COLO668 (cell line): ENCODE measurements at regions not wholly inside any gene's neighbourhood (a gene's known extent, or its start where the extent isn't known, plus 50 kb on each side); places are given as distances from the start of the nearest gene placed in this dataset.
"Not testable (repeated sequence)": the region's sequence is repeated elsewhere in the genome, so short reads cannot be mapped to it uniquely, and the experiment has no call there.

ENCODE experiments used
- DNase-seq: peaks from one replicate; lab custom pipeline; 2025; ENCODE audit not compliant: unreplicated experiment; lab: John Stamatoyannopoulos, UW

DNA sequence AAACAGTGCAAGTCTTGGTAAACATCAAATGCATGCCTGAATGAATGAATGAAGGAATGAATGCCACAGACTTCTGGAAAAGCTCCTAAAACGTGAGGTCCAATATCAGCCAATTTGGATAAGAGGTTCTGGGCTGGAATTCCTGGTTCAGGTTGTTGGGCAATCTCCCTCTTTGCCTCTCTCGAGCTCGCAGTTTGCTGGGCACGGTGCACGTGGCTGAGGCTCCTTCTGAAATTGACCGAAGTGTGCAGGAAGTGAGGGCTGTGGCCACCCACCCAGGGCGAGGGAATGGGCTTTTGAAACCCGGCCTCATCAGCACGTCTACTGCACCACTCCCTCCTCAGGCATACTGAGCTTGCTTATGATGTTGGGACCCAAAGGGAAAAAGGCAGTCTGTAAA is 288.8 kb upstream of the HS6ST1 start:
- DNase-seq: no peak

DNA sequence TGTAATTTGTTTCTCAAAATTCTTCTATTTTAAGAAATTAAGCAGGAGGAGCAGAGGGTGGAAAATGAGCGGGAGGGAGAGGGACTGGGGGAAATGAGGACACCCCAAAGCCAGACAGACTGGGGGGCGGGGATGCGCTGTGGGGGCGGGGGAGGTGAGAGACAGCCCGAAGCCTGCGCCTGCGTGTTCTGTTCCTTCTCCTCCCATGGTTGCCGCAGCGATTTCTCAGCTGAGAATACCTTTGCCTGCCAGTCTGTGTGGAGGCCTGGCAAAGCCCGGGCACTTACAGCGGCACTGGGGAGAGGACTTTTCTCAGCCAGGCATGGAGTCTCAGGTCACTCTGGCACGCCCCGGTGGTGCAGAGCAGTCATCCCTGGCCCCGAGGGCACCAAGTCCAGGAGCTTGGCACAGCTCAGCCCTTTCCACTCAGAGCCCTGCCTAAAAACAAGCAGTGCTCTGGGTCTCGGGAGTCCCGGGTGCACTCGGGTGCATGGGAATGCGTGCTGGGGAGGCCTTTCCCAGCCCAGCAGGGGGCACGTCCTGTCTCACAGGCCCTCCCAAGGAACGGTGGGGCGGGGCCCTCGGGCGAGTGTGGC is 289.3 kb upstream of the HS6ST1 start:
- no peak for DNase-seq

DNA sequence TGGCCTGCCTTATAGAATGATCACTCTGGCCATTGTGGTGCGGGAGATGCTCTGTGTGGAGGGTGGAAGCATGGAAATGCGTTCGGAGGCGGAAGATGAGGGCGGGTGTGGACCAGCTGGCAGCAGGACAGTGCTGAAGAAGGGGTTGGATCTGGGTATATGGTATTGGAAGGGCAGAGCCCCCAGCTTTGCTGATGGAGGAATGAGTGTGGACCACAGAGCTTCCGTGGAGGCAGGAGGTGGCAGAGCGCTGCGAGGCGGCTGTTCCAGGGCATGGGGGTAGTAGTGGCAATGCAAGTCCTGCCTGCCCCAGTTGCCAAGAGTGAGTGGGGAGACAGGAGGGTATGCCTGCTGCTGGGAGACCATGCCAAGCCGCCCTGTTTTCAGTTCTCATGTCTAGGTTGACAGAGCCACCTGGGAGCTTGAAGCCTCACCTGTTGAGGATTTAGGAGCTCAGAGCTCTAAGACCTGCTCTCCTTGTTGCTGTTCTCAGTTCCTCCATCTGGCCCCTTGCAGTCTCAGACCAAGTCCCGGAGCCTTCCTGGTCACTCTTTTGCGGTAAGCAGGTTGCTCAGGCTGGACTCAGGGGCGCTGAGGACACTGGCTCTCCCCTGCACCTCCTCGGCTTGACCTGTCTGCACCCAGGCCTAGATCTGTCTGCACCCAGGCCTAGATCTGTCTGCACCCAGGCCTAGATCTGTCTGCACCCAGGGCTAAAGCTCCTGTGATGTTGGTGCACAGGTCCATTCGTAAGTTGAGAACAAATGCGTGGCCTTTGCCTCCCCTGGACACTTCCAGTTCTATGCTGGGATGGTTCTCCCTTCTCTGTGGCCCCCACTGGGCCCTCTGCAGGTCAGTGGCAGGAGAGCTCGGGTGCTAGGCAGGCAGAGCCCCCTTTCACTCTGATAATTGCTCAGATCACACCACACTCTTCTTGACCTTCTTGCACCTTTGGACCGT is 290.5 kb upstream of the HS6ST1 start:
- DNase-seq: no peak

DNA sequence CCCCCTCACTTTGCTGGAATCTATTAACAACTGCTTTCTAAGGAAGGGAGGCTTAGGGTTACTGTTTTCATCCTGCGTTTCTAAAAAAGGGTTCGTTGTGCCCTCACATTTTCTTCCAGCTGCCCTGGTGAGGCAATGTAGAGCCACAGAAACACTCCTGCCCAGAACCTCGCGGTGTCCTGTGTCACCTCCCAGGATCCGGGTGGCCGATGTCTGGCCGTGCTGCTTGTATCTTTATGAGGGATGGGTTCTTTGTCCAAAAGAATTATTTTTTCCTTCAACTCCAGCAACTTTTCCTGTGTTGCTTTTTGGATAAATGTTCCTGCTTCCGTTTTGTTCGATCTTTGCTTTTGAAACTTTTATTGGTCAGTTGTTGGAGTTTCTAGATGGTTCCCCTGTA is 291.8 kb upstream of the HS6ST1 start:
- DNase-seq: no peak

DNA sequence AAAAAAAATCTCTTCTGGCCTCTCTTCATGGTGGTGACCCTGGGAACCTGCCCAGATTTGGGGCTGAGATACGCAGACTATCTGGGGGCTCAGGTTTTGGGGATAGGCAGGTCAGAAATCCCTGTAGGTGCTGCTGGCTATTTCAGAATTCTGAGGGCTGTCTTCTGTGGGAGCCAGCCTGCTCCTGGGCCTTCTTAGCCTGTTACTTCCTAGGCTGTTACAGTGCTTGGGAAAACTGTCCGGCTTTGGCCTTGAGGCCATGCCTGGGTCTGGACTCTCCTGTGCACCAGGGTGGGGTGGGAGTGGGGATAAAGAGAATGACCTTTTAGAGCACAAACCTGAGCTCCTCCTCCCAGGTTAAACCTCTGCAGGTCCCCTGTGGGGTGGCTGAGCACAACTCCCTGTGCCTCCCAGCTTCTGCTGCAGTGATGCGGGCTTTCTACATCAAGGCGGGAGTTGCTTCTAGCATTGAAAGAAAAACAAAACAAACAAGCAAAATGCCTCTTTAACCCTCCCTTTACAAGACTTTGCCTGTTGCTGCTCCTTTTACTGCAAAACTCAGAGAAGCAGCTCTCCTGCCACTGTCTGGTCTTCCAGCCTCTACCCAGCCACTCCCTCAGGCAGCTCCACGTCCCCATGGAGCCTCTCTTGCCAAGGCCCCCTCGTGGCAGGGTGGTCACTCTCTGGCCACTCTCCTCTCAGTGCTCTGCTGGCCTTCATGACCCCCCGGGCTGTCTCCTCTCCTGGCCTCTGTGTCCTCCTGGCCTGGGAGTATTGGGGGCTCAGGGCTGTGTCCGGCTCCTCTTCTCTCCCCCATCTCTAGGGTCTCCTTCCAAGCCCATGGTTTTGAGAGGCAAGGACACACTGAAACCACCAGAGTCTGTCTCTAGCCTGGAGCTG is 293.0 kb upstream of the HS6ST1 start:
- no peak for DNase-seq

DNA sequence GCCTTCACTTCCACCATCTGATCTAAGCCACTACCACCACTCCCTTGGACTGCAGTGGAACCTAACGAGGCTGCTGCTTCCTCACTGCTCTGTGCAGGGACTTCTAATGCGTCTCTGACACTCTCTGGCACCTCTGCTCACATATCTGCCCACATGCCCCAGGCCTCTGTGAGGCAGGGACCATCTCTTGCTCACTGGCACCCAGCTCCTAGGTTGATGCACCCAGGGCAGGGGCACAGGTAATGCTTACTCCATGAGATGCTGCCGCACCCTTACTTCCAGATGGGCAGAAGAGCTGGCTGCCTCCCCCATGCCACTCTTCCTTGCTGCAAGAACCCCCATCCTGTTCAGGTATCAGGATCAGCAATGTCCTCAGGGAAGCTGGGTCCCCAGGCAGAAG is 294.0 kb upstream of the HS6ST1 start:
- no peak for DNase-seq

DNA sequence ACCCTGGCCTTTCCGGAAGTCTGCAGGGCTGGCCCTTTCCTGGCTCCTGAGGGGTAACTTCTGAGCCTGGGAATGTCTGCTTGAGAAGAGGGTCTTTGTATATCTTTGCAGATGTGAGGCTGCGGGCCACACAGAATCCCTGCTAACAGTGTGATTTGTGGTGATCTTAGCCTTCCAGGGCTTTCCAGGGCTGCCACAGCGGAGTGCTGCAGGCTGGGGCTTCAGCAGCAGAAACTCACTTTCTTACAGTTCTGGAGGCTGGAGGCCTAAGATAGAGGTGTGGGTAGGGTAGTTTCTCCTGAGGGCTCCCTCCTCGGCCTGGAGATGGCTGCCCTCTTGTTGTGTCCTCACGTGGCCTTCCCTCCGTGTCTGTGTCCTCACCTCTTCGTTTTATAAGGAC is 294.7 kb upstream of the HS6ST1 start:
- no peak for DNase-seq

DNA sequence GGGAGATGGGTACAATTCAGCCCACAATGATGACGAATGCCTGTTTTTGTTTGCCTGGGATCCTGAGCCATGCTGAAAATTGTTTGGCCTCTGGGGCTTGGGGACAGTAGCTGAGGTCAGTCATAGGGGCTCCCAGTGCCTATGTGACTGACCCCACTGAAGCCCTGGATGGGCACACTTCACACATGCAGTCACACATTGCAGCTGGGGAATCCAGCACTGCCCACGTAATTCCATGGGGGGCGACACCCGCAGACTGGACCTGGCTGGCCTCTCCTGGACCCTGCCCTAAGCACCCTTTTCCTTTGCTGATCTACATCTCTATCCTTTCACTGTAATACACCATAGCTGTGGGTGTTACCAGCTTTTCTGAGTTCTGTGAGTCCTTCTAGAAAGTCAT is 295.2 kb upstream of the HS6ST1 start:
- DNase-seq: no peak

DNA sequence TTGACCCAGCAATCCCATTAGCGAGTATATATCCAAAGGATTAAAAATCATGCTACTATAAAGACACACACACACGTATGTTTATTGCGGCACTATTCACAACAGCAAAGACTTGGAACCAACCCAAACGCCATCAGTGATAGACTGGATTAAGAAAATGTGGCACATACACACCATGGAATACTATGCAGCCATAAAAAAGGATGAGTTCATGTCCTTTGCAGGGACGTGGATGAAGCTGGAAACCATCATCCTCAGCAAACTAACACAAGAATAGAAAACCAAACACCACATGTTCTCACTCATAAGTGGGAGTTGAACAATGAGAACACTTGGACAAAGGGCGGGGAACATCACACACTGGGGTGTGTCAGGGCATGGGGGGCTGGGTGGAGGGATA is 296.2 kb upstream of the HS6ST1 start:
- DNase-seq: not testable (repeated sequence)

DNA sequence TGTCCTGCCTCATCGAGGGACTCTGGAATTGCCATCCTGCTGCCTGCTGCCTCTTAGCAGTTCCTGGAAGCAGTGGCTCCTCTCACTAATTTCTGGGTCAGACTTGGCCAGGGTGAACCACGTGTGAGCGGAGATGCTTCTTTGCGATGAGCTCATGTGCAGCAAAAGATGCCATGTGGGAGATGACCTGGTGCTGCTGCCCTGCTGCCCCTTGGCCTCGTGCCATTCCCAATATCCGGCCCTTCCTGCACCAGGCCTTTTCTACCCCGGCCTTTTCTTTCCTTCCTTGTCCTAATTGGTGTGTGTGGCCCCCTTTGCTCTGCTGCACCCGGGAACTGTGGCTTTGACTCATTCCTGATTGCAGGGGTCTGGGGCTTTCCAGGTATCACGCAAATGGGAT is 296.9 kb upstream of the HS6ST1 start:
- no peak for DNase-seq

DNA sequence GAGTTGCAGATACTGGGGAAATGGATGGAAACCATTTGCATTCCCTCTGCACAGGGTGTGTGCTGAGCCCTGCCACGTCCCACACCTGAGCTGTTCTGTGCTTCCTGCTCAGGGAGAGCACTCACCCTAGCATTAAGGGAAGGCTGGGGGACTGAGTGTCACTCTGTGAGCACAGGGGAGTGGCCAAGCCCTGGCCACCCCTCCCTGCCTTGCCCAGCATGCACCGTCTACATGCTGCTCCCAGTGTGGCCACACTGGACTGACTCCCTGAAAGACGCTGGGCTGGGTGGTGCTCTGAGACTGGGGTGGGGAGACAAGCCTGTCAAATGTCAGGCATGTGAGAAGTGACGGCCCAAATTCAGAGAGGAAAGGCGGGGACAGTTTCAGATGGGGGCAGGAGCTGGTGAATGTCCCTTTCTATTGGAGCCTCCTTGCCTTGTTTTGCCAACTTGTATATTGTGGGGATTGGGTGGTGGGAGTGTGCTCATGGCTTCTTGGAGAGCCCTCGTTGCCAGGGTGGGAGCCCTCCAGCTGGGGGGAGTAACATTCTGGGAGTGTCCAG is 298.4 kb upstream of the HS6ST1 start:
- DNase-seq: no peak

DNA sequence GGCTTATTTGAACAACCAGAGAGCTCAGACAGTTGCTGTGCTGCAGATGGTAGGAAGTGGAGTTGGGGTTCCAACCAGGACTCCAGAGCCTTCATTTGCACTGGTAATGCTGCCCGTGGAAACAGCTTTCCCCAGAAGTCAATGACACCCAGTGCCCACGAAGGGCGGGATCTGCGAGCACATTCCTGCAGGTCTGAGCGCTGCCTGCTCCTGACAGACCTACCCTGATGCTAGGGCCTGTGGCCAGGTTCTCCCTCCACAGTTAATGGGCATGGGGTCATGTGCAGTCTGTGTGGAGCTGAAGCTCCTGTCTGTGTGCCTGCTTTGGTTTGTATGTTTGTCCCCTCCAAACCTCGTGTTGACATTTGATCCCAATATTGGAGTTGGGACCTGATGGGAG is 299.0 kb upstream of the HS6ST1 start:
- DNase-seq: no peak

DNA sequence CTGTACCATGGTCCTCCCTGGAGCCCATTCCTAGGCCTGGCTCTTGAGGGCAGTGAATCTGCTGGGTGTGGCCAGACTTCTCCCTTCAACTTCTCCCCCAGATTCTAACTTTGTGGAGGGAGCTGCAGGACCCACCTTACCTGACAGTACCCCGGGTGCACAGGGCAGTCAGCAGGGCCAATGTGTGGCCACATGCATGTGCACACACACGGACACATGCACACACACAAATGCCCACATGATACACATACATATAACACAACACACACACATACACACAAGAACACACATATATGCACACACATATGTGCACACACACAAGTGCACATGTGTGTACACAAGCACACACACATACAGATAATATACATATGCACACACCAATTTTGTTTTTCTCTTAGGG is 300.0 kb upstream of the HS6ST1 start:
- DNase-seq: no peak

DNA sequence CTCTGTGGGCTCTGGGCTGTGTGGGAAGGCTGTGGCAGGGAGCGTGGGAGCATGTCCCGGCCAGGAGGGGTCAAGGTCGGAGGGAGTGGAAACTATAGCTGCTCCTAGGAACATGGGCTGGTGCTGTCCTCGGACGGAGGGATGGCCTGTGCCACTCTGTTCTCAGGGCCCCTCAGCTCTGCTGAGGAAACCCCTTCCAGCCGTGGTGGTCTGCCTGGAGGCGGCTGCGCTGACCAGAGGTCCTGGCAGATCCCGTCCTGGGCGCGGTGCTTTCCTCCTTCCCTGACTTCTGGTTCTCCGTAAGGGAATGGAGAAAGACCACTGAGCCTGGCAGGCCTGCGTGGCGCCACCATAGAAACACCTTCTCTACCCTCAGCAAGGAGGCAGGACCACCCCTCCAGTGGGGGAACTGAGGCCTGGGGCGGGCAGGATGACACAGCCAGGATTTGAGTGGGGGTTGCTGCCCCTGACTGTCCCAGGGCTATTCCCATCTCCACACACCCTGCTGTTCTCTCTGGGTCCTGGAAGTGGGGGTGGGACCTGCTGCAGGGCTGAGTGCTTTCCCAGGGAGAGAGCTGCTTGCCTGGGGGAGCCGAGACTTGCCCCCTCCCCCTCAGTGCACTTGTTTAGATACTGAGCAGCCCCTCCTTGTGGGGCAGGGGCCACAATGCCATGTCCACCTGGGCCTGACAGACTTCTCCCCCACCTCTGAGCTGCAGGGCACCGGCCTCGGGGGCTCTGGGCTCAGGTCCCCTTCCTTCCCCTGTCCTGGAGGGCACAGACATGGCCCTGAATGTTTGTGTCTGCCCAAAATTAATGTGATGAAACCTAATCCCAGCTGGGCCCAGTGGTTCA is 301.0 kb upstream of the HS6ST1 start:
- no peak for DNase-seq

DNA sequence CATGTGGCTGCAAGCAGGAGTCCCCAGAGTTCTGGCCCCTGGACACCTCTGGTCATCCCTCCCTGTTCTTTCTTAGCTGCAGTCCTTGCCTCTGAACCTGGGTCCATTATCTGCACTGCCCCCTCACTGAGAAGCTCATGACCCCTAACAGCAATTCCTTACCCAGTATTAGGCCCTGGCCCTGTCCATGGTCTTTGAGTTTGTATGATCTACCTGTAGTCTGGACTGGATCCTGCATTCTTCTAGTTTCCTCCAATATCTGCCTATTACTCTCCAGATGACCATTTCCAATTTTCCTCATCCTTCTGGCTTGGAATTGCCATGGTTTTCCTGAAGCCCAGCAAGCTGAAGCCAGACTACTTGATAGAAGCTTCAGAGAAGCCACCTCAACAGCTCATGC is 302.4 kb upstream of the HS6ST1 start:
- DNase-seq: no peak

DNA sequence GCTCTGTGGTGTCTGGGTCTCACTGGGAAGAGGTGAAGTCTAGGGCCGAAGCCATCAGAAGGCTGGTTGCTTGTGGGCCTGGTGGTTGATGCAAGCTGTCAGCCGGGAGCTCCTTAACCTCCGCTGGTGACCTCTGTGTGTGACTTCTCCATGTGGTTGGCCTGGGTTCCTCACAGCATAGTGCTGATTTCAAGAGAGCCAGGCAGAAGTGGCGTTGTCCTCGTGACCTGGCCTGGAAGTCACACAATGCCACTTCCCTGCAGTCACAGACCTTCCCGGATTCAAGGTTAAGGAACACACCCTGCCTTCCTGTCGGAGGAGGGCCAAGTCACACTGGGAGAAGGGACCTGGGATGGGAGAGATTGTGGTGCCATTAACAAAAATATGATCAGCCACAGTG is 303.7 kb upstream of the HS6ST1 start:
- no peak for DNase-seq

DNA sequence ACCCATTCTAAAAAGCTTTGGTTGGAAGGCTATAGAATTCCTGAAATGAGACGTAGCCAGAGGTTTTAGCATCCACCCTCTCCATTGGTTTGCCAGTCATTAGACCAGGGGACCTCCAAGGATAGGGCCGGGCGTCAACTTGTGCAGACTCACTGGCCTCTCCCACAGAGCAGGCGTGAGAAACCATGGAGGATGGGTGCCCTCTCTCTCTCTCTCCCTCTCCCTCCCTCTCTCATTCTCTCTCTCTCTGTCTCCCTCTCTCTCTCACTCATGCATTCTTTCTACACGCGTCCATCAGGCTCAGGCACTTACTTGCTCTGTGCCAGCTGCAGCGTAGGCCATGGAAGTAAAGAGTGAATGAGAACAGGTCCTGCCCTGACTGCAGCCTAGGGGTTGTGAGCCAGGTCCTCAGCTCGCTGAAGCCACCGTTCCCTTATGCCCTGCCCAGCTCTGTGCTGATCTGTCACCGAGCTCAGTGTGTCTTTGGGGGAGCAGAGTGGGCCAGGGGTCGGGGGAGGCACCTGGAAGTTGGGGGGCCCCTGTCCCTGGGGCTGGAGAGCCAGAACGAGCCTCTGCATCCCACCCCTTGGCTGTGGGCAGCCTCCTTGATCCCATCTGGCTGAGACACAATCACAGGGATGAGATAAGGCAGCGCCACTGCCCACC is 304.4 kb upstream of the HS6ST1 start:
- no peak for DNase-seq

DNA sequence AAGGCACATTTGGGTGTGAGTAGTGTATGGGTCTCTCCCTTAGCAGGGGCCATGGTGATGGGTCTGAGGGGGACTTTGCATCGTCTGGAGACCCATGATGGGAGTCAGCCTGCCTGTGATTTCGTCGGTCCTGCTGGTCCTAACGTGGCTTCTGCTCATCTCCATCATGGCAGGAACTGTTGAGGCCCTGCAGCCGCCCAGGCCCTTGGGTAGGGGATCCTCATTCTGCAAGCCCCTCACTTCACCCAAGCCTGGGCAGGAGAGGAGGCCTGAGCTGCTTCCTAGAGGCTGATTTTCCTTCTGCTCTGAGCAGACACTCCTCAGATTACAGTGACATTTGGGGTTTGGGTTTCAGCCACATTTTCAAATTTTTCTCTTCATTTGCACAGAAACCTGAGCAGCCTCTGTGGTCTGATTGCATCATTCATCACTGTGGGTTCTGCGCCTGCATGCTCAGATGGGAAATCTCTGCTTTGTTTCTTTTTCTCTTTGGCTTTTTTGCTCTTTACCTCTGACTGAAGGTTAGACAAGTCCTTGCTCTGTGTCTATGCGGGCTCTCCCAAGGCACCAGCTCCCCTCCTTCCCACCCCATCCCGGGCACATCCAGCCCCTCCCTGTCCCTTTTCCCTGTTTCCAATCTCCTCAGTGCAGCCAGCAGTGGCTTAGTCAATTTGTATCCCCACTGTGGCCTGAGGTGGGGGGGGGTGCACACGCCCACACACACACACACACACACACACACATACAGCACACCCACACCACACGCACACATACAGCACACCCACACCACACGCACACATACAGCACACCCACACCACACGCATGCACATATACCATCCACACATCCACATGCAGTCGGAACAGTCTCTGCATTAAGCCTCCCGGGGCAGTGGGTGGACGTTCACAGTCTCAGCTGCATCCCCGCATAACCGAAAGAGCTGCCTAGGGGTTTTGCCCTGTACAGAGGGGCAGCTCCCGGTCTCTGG is 305.4 kb upstream of the HS6ST1 start:
- DNase-seq: no peak

DNA sequence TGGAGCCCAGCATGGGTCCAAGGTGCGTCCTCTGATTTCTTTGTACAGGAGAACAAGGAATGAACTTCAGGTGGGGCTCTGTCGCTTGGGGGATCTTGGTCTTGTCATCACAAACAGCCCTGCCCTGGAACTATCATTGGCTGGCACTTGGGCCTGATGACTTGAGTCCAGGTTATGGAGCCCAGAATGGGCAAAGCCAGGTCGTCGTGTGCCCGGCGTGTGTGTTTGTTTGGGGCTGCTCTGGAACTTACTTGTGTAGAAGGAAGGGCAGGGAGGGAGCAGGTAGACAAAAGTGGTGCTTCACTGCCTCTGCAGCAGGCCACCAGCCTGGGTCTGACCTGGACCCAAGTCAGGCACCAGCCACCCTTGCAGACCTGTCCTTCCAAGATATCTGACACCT is 306.3 kb upstream of the HS6ST1 start:
- DNase-seq: no peak
